Stimulated activated naive CD8-positive, alpha-beta T cell treated with anti-CD3 and anti-CD28 coated beads, Interleukin-15, Interleukin-2, amounts not matched to agents 100 ng/mL and 50 ng/mL, for 24 hours (primary cell): ENCODE measurements at regions not wholly inside any gene's neighbourhood (a gene's known extent, or its start where the extent isn't known, plus 50 kb on each side); places are given as distances from the start of the nearest gene placed in this dataset.
"Not testable (repeated sequence)": the region's sequence is repeated elsewhere in the genome, so short reads cannot be mapped to it uniquely, and the experiment has no call there.

ENCODE experiments used
- H3K27ac Mint-ChIP-seq: one replicate; pipeline ENCODE4 v1.8.0; 2021; ENCODE audit warnings: mild to moderate bottlenecking, mixed read lengths
- H3K27me3 Mint-ChIP-seq: one replicate; pipeline ENCODE4 v1.8.0; 2021; ENCODE audit warnings: mixed read lengths
- H3K36me3 Mint-ChIP-seq: one replicate; pipeline ENCODE4 v1.8.0; 2021; ENCODE audit warnings: low read depth, mixed read lengths
- H3K4me1 Mint-ChIP-seq: one replicate; pipeline ENCODE4 v1.8.0; 2021; ENCODE audit warnings: low read depth, mixed read lengths
- H3K4me3 Mint-ChIP-seq: one replicate; pipeline ENCODE4 v1.8.0; 2021; ENCODE audit warnings: mild to moderate bottlenecking, mixed read lengths
- H3K9me3 Mint-ChIP-seq: one replicate; pipeline ENCODE4 v1.8.0; 2021; ENCODE audit warnings: mixed read lengths

GRCh38 chr1:198848649-198849048, 209.8 kb downstream of the PTPRC start:
- Mint-ChIP-seq H3K36me3 (peaks cover 11% of the 10 kb centered on the region), H3K4me3 (no peak overlapping the region)

GRCh38 chr1:198849093-198849492, 210.3 kb downstream of the PTPRC start:
- H3K27me3 Mint-ChIP-seq = no peaks in the 10 kb centered on the region
- H3K36me3 Mint-ChIP-seq = peaks cover 11% of the 10 kb centered on the region
- no peak overlapping the region for H3K4me3 Mint-ChIP-seq
- no peaks in the 10 kb centered on the region for H3K4me1 Mint-ChIP-seq
- no peaks in the 10 kb centered on the region for H3K9me3 Mint-ChIP-seq
- no peak overlapping the region for H3K27ac Mint-ChIP-seq

More at GRCh38 chr1:198848649-198849048, 209.8 kb downstream of the PTPRC start:
- Mint-ChIP-seq H3K27ac (no peak overlapping the region), H3K4me1 (no peaks in the 10 kb centered on the region), H3K27me3 (no peaks in the 10 kb centered on the region), H3K9me3 (no peaks in the 10 kb centered on the region)

GRCh38 chr1:198850196-198850595, 211.4 kb downstream of the PTPRC start:
- Mint-ChIP-seq H3K9me3 (no peaks in the 10 kb centered on the region), H3K4me1 (no peaks in the 10 kb centered on the region), H3K27me3 (no peaks in the 10 kb centered on the region), H3K4me3 (no peak overlapping the region), H3K36me3 (peaks cover 11% of the 10 kb centered on the region), H3K27ac (no peak overlapping the region)

- peaks cover 11% of the 10 kb centered on the region for H3K36me3 Mint-ChIP-seq
- not testable (repeated sequence) for H3K27ac Mint-ChIP-seq, H3K9me3 Mint-ChIP-seq, H3K4me3 Mint-ChIP-seq, H3K27me3 Mint-ChIP-seq, H3K4me1 Mint-ChIP-seq
These were observed 212.1 kb downstream of the PTPRC start for GRCh38 chr1:198850966-198851365.

GRCh38 chr1:198856601-198857000, 217.8 kb downstream of the PTPRC start:
- H3K27me3 Mint-ChIP-seq = no peaks in the 10 kb centered on the region
- no peak overlapping the region for H3K4me3 Mint-ChIP-seq
- H3K27ac Mint-ChIP-seq = no peak overlapping the region
- H3K36me3 Mint-ChIP-seq = peaks cover 14% of the 10 kb centered on the region
- H3K4me1 Mint-ChIP-seq = no peaks in the 10 kb centered on the region
- H3K9me3 Mint-ChIP-seq = no peaks in the 10 kb centered on the region

- no peak overlapping the region for H3K4me3 Mint-ChIP-seq
- H3K36me3 Mint-ChIP-seq = peaks cover 16% of the 10 kb centered on the region
- no peaks in the 10 kb centered on the region for H3K27me3 Mint-ChIP-seq
- H3K27ac Mint-ChIP-seq = no peak overlapping the region
- no peaks in the 10 kb centered on the region for H3K9me3 Mint-ChIP-seq
- H3K4me1 Mint-ChIP-seq = peaks cover 3% of the 10 kb centered on the region
These were observed 219.2 kb downstream of the PTPRC start for GRCh38 chr1:198858033-198858432.

GRCh38 chr1:198860371-198860770, 221.5 kb downstream of the PTPRC start:
- Mint-ChIP-seq H3K27me3 (no peaks in the 10 kb centered on the region), H3K36me3 (peaks cover 16% of the 10 kb centered on the region), H3K4me3 (no peak overlapping the region), H3K4me1 (peaks cover 3% of the 10 kb centered on the region), H3K27ac (no peak overlapping the region), H3K9me3 (no peaks in the 10 kb centered on the region)

- H3K4me3 Mint-ChIP-seq = no peak overlapping the region
- H3K36me3 Mint-ChIP-seq = peaks cover 16% of the 10 kb centered on the region
- no peak overlapping the region for H3K27ac Mint-ChIP-seq
- no peaks in the 10 kb centered on the region for H3K27me3 Mint-ChIP-seq
- H3K9me3 Mint-ChIP-seq = no peaks in the 10 kb centered on the region
- peaks cover 3% of the 10 kb centered on the region for H3K4me1 Mint-ChIP-seq
These were observed 222.8 kb downstream of the PTPRC start for GRCh38 chr1:198861636-198862035.

- peaks cover 3% of the 10 kb centered on the region for H3K4me1 Mint-ChIP-seq
- H3K27ac Mint-ChIP-seq = no peak overlapping the region
- no peaks in the 10 kb centered on the region for H3K27me3 Mint-ChIP-seq
- no peak overlapping the region for H3K4me3 Mint-ChIP-seq
- peaks cover 7% of the 10 kb centered on the region for H3K36me3 Mint-ChIP-seq
- no peaks in the 10 kb centered on the region for H3K9me3 Mint-ChIP-seq
These were observed 225.9 kb downstream of the PTPRC start for GRCh38 chr1:198864695-198865094.

- Mint-ChIP-seq H3K4me3 (no peak overlapping the region), H3K27ac (no peak overlapping the region), H3K9me3 (no peaks in the 10 kb centered on the region), H3K4me1 (peaks cover 3% of the 10 kb centered on the region), H3K27me3 (no peaks in the 10 kb centered on the region), H3K36me3 (peaks cover 7% of the 10 kb centered on the region)
These were observed 226.5 kb downstream of the PTPRC start for GRCh38 chr1:198865319-198865718.

GRCh38 chr1:198867182-198867581, 228.3 kb downstream of the PTPRC start:
- peaks cover 5% of the 10 kb centered on the region for H3K36me3 Mint-ChIP-seq
- peaks cover 2% of the 10 kb centered on the region for H3K4me1 Mint-ChIP-seq
- H3K27me3 Mint-ChIP-seq = no peaks in the 10 kb centered on the region
- H3K9me3 Mint-ChIP-seq = no peaks in the 10 kb centered on the region
- H3K4me3 Mint-ChIP-seq = no peak overlapping the region
- no peak overlapping the region for H3K27ac Mint-ChIP-seq

GRCh38 chr1:198873696-198874230, 234.9 kb downstream of the PTPRC start:
- H3K27ac Mint-ChIP-seq = no peak overlapping the region
- H3K9me3 Mint-ChIP-seq = peaks cover 9% of the 10 kb centered on the region
- no peak overlapping the region for H3K4me3 Mint-ChIP-seq
- H3K27me3 Mint-ChIP-seq = no peaks in the 10 kb centered on the region
- no peaks in the 10 kb centered on the region for H3K4me1 Mint-ChIP-seq
- H3K36me3 Mint-ChIP-seq = peaks cover 25% of the 10 kb centered on the region

GRCh38 chr1:198876371-198876871, 237.6 kb downstream of the PTPRC start:
- Mint-ChIP-seq H3K36me3 (peaks cover 37% of the 10 kb centered on the region), H3K27me3 (no peaks in the 10 kb centered on the region), H3K27ac (no peak overlapping the region), H3K4me3 (no peak overlapping the region), H3K9me3 (peaks cover 17% of the 10 kb centered on the region), H3K4me1 (peaks cover 24% of the 10 kb centered on the region)

GRCh38 chr1:198878566-198878965, 239.7 kb downstream of the PTPRC start:
- Mint-ChIP-seq H3K27ac (no peak overlapping the region), H3K27me3 (no peaks in the 10 kb centered on the region), H3K36me3 (peaks cover 29% of the 10 kb centered on the region), H3K9me3 (peaks cover 17% of the 10 kb centered on the region), H3K4me1 (peaks cover 43% of the 10 kb centered on the region), H3K4me3 (no peak overlapping the region)

GRCh38 chr1:198879711-198880306, 241.0 kb downstream of the PTPRC start:
- H3K9me3 Mint-ChIP-seq = peaks cover 17% of the 10 kb centered on the region
- peak overlapping the region; percentile 63 for H3K27ac Mint-ChIP-seq
- H3K4me3 Mint-ChIP-seq = no peak overlapping the region
- peaks cover 48% of the 10 kb centered on the region for H3K4me1 Mint-ChIP-seq
- no peaks in the 10 kb centered on the region for H3K27me3 Mint-ChIP-seq
- H3K36me3 Mint-ChIP-seq = peaks cover 25% of the 10 kb centered on the region

- Mint-ChIP-seq H3K4me3 (no peak overlapping the region), H3K9me3 (peaks cover 17% of the 10 kb centered on the region), H3K36me3 (peaks cover 25% of the 10 kb centered on the region), H3K27ac (peak overlapping the region; percentile 93), H3K4me1 (peaks cover 51% of the 10 kb centered on the region), H3K27me3 (no peaks in the 10 kb centered on the region)
These were observed 241.6 kb downstream of the PTPRC start for GRCh38 chr1:198880397-198880796.
